ENCODE measurements at regions not wholly inside any gene's neighbourhood (a gene's known extent, or its start where the extent isn't known, plus 50 kb on each side); places are given as distances from the start of the nearest gene placed in this dataset.
"Not testable (repeated sequence)": the region's sequence is repeated elsewhere in the genome, so short reads cannot be mapped to it uniquely, and the experiment has no call there.

DNA sequence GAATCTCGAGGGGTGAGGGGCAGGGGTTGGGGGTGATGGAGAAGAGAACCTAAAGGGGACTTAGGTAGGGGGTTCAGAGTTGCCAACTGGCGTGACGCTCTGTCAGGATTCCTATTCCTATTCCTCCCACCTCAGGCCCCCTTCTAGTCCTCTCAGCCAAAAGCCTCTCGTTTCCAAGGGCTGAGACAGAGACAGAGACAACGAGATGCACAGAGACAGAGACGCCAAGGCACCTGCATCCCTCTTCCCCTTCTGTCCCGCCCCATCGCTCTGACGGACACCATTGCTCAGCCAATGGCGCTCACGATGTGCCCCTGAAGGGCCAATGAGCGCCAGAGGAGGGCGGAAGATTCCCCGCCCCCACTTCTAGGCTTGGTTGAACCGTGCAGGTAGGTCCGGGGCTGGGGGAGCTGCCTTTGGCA, 129.5 kb upstream of the PLEKHM1 start (continued):
- TF ChIP-seq KMT2B (CRISPR knock-in tag; IDR thresholded peaks at IDR 0.05) = peak; percentile 72; the same call in 1 of the 2 replicates
- TF ChIP-seq, protein P1, sequence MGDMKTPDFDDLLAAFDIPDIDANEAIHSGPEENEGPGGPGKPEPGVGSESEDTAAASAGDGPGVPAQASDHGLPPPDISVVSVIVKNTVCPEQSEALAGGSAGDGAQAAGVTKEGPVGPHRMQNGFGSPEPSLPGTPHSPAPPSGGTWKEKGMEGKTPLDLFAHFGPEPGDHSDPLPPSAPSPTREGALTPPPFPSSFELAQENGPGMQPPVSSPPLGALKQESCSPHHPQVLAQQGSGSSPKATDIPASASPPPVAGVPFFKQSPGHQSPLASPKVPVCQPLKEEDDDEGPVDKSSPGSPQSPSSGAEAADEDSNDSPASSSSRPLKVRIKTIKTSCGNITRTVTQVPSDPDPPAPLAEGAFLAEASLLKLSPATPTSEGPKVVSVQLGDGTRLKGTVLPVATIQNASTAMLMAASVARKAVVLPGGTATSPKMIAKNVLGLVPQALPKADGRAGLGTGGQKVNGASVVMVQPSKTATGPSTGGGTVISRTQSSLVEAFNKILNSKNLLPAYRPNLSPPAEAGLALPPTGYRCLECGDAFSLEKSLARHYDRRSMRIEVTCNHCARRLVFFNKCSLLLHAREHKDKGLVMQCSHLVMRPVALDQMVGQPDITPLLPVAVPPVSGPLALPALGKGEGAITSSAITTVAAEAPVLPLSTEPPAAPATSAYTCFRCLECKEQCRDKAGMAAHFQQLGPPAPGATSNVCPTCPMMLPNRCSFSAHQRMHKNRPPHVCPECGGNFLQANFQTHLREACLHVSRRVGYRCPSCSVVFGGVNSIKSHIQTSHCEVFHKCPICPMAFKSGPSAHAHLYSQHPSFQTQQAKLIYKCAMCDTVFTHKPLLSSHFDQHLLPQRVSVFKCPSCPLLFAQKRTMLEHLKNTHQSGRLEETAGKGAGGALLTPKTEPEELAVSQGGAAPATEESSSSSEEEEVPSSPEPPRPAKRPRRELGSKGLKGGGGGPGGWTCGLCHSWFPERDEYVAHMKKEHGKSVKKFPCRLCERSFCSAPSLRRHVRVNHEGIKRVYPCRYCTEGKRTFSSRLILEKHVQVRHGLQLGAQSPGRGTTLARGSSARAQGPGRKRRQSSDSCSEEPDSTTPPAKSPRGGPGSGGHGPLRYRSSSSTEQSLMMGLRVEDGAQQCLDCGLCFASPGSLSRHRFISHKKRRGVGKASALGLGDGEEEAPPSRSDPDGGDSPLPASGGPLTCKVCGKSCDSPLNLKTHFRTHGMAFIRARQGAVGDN (CRISPR knock-in tag; IDR thresholded peaks at IDR 0.05) = peak; percentile 37
- peak; percentile 37; the same call in 1 of the 2 replicates for TF ChIP-seq ZNF788 (CRISPR knock-in tag; IDR thresholded peaks at IDR 0.05; ENCODE audit: borderline replicate concordance)
- TF ChIP-seq SP5 (CRISPR knock-in tag; IDR thresholded peaks at IDR 0.05; ENCODE audit: borderline replicate concordance, low read depth) = 0 out of 2 replicates have a peak, but pooled peaks have one; percentile 38
- TF ChIP-seq NFYB (CRISPR knock-in tag; IDR thresholded peaks at IDR 0.05) = peak; percentile 87
- TF ChIP-seq NFYC (CRISPR knock-in tag; IDR thresholded peaks at IDR 0.05) = peak; percentile 89
- TF ChIP-seq TAF1 (CRISPR knock-in tag; IDR thresholded peaks at IDR 0.05) = peak; percentile 43; the same call in 1 of the 2 replicates
- TF ChIP-seq, protein P2, sequence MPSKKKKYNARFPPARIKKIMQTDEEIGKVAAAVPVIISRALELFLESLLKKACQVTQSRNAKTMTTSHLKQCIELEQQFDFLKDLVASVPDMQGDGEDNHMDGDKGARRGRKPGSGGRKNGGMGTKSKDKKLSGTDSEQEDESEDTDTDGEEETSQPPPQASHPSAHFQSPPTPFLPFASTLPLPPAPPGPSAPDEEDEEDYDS (CRISPR knock-in tag; IDR thresholded peaks at IDR 0.05) = peak; percentile 47; the same call in 1 of the 2 replicates
- peak; percentile 78 for TF ChIP-seq GABPB1 (CRISPR knock-in tag; IDR thresholded peaks at IDR 0.05)
- TF ChIP-seq SP4 (CRISPR knock-in tag; IDR thresholded peaks at IDR 0.05) = peak; percentile 64; the same call in 1 of the 2 replicates

DNA sequence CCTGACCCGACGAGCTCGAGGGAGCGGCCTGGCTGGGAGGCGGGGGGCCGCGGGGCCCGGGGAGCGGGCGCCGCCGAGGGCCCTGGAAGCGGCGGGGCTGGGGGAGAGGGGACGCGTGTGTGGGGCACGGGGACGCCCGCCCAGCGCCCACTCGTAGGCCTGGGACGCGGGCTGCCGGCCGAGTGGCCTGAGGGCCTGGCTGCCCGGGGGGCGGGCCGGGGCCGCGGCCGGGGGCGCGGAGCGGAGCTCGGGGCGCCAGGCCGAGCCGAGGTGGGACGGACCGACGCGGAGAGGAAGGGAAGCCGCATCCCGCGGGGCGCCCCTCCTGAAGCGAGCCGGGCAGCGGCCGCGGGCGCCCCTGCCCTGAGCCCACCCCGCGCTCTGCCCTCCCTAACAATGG, 129.9 kb upstream of the PLEKHM1 start:
- ATAC-seq = peak; percentile 85
- peak overlapping the region; percentile 59 to 71 (median 63); a peak in 4 of 6 replicates for H3K4me3 ChIP-seq (replicated peaks in 1 of 3; ENCODE audit: insufficient read depth in 1 of 3, low read depth in 2 of 3, low read length in 3 of 3)
- H3K4me1 ChIP-seq (ENCODE audit: insufficient read depth, low read length); H4K20me1 ChIP-seq (ENCODE audit: insufficient read depth, low read length); H3K27me3 ChIP-seq (ENCODE audit: control insufficient read depth in 1 of 2, insufficient read depth in 2 of 2, low read length in 2 of 2); H3K4me2 ChIP-seq (ENCODE audit: low read depth, low read length); H3K27ac ChIP-seq (ENCODE audit: extremely low read length, insufficient read depth, low read length); POLR2A ChIA-PET; H3K9ac ChIP-seq (ENCODE audit: insufficient read depth, low read depth, low read length); H2AFZ ChIP-seq (ENCODE audit: low read length); CTCF ChIA-PET (ENCODE audit: low intra/inter-chr PET ratio, low total read pairs); H3K79me2 ChIP-seq (ENCODE audit: insufficient read depth, low read length); FAIRE-seq; DNase-seq (ENCODE audit: low spot score); H3K36me3 ChIP-seq (replicated peaks in 1 of 2; ENCODE audit: control insufficient read depth in 1 of 2, insufficient read depth in 2 of 2, low read length in 2 of 2); BruUV-seq (replicated peaks); H3K9me3 ChIP-seq (ENCODE audit: low read length); intact Hi-C loops (cut with micrococcal nuclease; ENCODE audit: unreplicated experiment); in situ Hi-C loops (cut with HindIII; ENCODE audit: extremely low pct_ligation_motif_present, low pct_unique_long_range_greater_than_20kb): not testable (repeated sequence)
- TF ChIP-seq, protein P1 (CRISPR knock-in tag; IDR thresholded peaks at IDR 0.05) = peak; percentile 28; the same call in 1 of the 2 replicates
- TF ChIP-seq ZFX (CRISPR knock-in tag; IDR thresholded peaks at IDR 0.05; ENCODE audit: low read depth) = 0 out of 2 replicates have a peak, but pooled peaks have one; percentile 37
- TF ChIP-seq PHF20 (CRISPR knock-in tag; IDR thresholded peaks at IDR 0.05) = peak; percentile 3; the same call in 1 of the 2 replicates
- no CpG with 5 or more reads among the region's 54 CpGs for WGBS (ENCODE audit: low lambda C conversion rate)
